ENCODE measurements at regions not wholly inside any gene's neighbourhood (a gene's known extent, or its start where the extent isn't known, plus 50 kb on each side); places are given as distances from the start of the nearest gene placed in this dataset.

DNA sequence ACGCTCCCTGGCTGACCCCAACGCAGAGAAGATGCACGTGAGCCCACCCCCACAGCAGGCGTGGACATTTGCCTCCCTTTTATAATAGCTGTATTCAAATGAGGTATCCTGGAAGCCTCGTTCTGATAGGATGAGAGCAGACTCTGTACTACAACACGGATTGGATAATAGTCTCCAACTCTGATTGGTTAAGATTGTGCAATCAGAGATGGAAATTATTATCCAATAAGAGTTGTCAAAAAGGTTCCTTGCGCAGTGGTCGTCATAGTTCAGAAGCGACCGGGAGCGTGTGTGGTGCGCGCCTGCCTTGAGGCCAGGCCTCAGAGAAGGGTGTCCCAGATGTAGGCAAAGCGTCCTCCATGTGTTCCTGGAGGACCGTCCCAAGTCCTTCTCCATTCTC, 104.6 kb downstream of the USP22 start:
- TF ChIP-seq, protein P1, sequence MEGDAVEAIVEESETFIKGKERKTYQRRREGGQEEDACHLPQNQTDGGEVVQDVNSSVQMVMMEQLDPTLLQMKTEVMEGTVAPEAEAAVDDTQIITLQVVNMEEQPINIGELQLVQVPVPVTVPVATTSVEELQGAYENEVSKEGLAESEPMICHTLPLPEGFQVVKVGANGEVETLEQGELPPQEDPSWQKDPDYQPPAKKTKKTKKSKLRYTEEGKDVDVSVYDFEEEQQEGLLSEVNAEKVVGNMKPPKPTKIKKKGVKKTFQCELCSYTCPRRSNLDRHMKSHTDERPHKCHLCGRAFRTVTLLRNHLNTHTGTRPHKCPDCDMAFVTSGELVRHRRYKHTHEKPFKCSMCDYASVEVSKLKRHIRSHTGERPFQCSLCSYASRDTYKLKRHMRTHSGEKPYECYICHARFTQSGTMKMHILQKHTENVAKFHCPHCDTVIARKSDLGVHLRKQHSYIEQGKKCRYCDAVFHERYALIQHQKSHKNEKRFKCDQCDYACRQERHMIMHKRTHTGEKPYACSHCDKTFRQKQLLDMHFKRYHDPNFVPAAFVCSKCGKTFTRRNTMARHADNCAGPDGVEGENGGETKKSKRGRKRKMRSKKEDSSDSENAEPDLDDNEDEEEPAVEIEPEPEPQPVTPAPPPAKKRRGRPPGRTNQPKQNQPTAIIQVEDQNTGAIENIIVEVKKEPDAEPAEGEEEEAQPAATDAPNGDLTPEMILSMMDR (IDR thresholded peaks at IDR 0.05), result no peak
- no peak for TF ChIP-seq POLR2A (IDR thresholded peaks at IDR 0.05)
